SK-N-SH treated with all-trans-retinoic acid at 6 μM for 48 hours (cell line): ENCODE measurements at regions not wholly inside any gene's neighbourhood (a gene's known extent, or its start where the extent isn't known, plus 50 kb on each side); places are given as distances from the start of the nearest gene placed in this dataset.
A peak's percentile ranks its signal among the peaks of the same experiment; 100 is the strongest.

Experiments
- ATAC-seq: fragments of 200-7000 bp; cut with Tn5 transposase; 3 replicates; pipeline ENCODE4 v1.9.1; 2020; ENCODE audit warnings: mild to moderate bottlenecking, moderate library complexity
- ARNTL ChIP-seq: fragments of 450-650 bp; formaldehyde crosslinking; IDR thresholded peaks from 2 replicates; pipeline ENCODE4 v1.5.0; 2020; ENCODE audit warnings: low read depth, mild to moderate bottlenecking, moderate library complexity, borderline replicate concordance
- BACH2 ChIP-seq: fragments of 250-450 bp; sonication (Bioruptor Pico); IDR thresholded peaks from 2 replicates; pipeline ENCODE4 v1.9.0; 2021; ENCODE audit warnings: mild to moderate bottlenecking, borderline replicate concordance
- CSDC2 ChIP-seq: fragments of 250-450 bp; sonication (Bioruptor Pico); IDR thresholded peaks from 2 replicates; pipeline ENCODE4 v1.5.0; 2020; ENCODE audit warnings: mild to moderate bottlenecking, moderate library complexity
- ESRRG ChIP-seq: fragments of 250-450 bp; sonication (Bioruptor Pico); IDR thresholded peaks from 2 replicates; pipeline ENCODE4 v1.6.1; 2021; ENCODE audit warnings: mild to moderate bottlenecking
- GLIS3 ChIP-seq: fragments of 250-450 bp; sonication (Bioruptor Pico); IDR thresholded peaks from 2 replicates; pipeline ENCODE4 v1.5.0; 2020; ENCODE audit warnings: mild to moderate bottlenecking, moderate library complexity
- ISL1 ChIP-seq: fragments of 250-450 bp; sonication (Bioruptor Pico); IDR thresholded peaks from 2 replicates; pipeline ENCODE4 v2.1.2; 2022; ENCODE audit warnings: mild to moderate bottlenecking, moderate library complexity
- OSR1 ChIP-seq: fragments of 250-450 bp; sonication (Bioruptor Pico); IDR thresholded peaks from 2 replicates; pipeline ENCODE4 v1.8.0; 2022; ENCODE audit warnings: moderate library complexity, mild to moderate bottlenecking, inconsistent platforms
- PPARA ChIP-seq: fragments of 250-450 bp; sonication (Bioruptor Pico); IDR thresholded peaks from 2 replicates; pipeline ENCODE4 v1.5.0; 2020; ENCODE audit warnings: mild to moderate bottlenecking, borderline replicate concordance
- RARB ChIP-seq: fragments of 250-450 bp; sonication (Bioruptor Pico); IDR thresholded peaks from 2 replicates; pipeline ENCODE4 v1.8.0; 2021; ENCODE audit warnings: mild to moderate bottlenecking, moderate library complexity
- SNAI2 ChIP-seq: fragments of 250-450 bp; sonication (Bioruptor Pico); IDR thresholded peaks from 2 replicates; pipeline ENCODE4 v1.5.0; 2020; ENCODE audit warnings: mild to moderate bottlenecking, moderate library complexity
- TCF4 ChIP-seq: fragments of 250-450 bp; sonication (Bioruptor Pico); IDR thresholded peaks from 2 replicates; pipeline ENCODE4 v1.8.0; 2021; ENCODE audit warnings: mild to moderate bottlenecking, moderate library complexity, borderline replicate concordance
- TOX ChIP-seq: fragments of 250-450 bp; sonication (Bioruptor Pico); IDR thresholded peaks from 2 replicates; pipeline ENCODE4 v1.8.0; 2021; ENCODE audit warnings: mild to moderate bottlenecking, moderate library complexity, borderline replicate concordance
- ZC3H10 ChIP-seq: fragments of 250-450 bp; sonication (Bioruptor Pico); IDR thresholded peaks from 2 replicates; pipeline ENCODE4 v1.5.1; 2021; ENCODE audit warnings: mild to moderate bottlenecking, moderate library complexity
- ZFP3 ChIP-seq: fragments of 250-450 bp; sonication (Bioruptor Pico); IDR thresholded peaks from 2 replicates; pipeline ENCODE4 v1.5.0; 2020; ENCODE audit warnings: mild to moderate bottlenecking, moderate library complexity
- ZFP30 ChIP-seq: fragments of 450-650 bp; formaldehyde crosslinking; IDR thresholded peaks from 2 replicates; pipeline ENCODE4 v1.5.0; 2022; ENCODE audit warnings: mild to moderate bottlenecking, moderate library complexity
- ZNF565 ChIP-seq: fragments of 450-650 bp; formaldehyde crosslinking; conservative IDR thresholded peaks from 2 replicates; pipeline ENCODE4 v1.5.0; 2020; ENCODE audit warnings: low read depth, mild to moderate bottlenecking, moderate library complexity
- ZNF70 ChIP-seq: fragments of 450-650 bp; formaldehyde crosslinking; IDR thresholded peaks from 2 replicates; pipeline ENCODE4 v1.5.0; 2020; ENCODE audit warnings: mild to moderate bottlenecking, moderate library complexity
- ZNF8 ChIP-seq: fragments of 450-650 bp; formaldehyde crosslinking; IDR thresholded peaks from 2 replicates; pipeline ENCODE4 v1.5.0; 2020; ENCODE audit warnings: mild to moderate bottlenecking, moderate library complexity
- TF ChIP-seq, protein P1 (sequence below): fragments of 250-450 bp; sonication (Bioruptor Pico); IDR thresholded peaks from 2 replicates; pipeline ENCODE4 v1.8.0; 2021; ENCODE audit warnings: low read depth, mild to moderate bottlenecking, moderate library complexity, borderline replicate concordance
- TF ChIP-seq, protein P2 (sequence below): fragments of 250-450 bp; sonication (Bioruptor Pico); IDR thresholded peaks from 2 replicates; pipeline ENCODE4 v1.5.0; 2020; ENCODE audit warnings: mild to moderate bottlenecking, moderate library complexity
- TF ChIP-seq, protein P3 (sequence below): fragments of 250-450 bp; sonication (Bioruptor Pico); IDR thresholded peaks from 2 replicates; pipeline ENCODE4 v1.5.1; 2020; ENCODE audit warnings: low read depth, mild to moderate bottlenecking, moderate library complexity

DNA sequence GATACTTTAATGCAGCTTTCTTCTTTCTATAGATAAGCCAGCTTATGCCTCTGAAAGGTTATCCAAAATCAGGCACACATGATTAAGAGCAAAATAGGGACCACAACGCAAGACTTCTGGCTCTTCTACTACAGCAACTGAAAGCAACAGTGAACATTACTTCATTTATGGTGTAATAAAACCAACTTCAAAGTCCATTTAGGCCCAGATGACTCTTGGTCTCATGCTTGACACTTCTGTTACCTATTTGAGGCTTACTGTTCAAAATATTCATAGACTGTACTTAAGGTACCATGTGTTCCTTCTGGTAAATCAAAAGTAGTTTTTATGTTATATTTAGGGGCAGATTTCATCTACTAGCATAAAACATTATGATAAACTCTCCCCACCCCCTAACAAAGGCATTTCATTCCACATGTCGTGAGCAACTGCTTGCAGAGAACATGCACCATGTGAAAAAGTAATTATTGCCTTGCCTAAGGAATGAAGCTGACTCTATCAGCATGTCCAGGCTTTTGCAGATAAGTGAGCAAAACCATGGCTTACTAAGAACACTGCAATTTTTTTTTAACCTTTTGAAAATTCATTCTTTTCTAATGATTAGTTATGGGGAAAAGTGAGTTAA, 154.9 kb upstream of the ITGB1 start:
- ATAC-seq: peak; percentile 27
- TF ChIP-seq ZFP30 (CRISPR knock-in tag) (no peak), OSR1 (CRISPR knock-in tag) (no peak), TOX (CRISPR knock-in tag) (no peak)

DNA sequence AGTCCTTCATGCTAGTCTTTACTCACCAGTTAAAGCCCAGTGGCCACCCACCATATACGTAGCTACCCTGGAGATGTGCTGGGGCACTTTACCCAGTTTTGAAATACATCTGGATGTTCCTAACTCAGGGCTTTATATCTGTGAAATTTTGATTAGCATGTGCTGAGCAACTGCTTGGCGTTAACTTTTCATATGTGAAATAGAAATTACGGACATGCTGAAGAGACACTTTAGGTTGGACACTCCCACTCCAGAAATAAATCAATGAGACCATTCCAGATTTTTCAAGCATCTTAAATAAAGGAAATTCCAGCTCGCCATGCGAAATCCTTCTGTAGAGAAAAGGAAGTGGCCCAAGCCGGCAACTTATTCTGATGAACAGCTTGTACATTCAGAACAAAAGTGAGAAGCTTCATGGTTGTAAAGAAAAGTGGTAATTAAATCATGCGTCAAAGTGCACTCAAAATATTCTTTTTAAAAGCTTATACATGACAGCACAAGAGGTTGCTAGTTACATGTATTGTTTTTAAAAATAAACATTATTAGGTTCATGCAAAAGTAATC, 153.5 kb upstream of the ITGB1 start:
- ATAC-seq: no peak

DNA sequence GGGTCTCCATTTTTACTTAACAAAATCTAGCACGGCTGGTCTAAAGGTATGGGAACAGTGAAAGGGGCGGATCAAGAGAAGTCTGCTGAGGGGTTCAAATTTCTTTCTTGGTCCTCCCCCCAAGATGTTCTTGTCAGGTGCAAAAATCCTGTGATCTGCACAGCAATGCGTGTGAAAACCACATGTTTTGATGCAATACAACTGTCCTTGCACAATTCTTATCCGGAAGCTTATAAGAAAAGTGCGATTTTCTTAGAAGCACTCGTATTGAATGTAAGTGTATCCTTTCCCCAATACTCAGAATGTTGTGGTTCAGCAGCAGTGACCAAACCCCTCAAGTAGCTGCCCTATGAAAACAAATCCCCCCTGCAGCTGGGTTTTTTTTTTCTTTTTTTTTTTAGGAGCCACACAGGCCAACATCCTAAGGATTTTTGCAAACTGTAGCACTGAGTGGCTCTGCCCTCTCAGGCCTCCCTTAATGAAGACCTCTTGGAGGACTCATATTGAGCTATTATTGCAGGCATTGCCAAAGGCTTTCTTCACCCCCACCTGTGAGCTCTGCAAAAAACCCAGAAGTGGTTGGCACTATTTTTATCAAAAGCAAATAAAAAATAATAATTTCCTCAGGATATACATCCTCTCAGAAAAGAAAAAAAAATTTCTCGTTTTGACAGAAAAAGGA, 151.9 kb upstream of the ITGB1 start:
- ATAC-seq: no peak
- no peak for TF ChIP-seq TCF4
- TF ChIP-seq, protein P1, sequence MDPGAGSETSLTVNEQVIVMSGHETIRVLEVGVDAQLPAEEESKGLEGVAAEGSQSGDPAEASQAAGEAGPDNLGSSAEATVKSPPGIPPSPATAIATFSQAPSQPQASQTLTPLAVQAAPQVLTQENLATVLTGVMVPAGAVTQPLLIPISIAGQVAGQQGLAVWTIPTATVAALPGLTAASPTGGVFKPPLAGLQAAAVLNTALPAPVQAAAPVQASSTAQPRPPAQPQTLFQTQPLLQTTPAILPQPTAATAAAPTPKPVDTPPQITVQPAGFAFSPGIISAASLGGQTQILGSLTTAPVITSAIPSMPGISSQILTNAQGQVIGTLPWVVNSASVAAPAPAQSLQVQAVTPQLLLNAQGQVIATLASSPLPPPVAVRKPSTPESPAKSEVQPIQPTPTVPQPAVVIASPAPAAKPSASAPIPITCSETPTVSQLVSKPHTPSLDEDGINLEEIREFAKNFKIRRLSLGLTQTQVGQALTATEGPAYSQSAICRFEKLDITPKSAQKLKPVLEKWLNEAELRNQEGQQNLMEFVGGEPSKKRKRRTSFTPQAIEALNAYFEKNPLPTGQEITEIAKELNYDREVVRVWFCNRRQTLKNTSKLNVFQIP: no peak
- TF ChIP-seq ESRRG (CRISPR knock-in tag): no peak
- TF ChIP-seq SNAI2 (CRISPR knock-in tag): no peak
- TF ChIP-seq PPARA (CRISPR knock-in tag): no peak
- TF ChIP-seq, protein P2, sequence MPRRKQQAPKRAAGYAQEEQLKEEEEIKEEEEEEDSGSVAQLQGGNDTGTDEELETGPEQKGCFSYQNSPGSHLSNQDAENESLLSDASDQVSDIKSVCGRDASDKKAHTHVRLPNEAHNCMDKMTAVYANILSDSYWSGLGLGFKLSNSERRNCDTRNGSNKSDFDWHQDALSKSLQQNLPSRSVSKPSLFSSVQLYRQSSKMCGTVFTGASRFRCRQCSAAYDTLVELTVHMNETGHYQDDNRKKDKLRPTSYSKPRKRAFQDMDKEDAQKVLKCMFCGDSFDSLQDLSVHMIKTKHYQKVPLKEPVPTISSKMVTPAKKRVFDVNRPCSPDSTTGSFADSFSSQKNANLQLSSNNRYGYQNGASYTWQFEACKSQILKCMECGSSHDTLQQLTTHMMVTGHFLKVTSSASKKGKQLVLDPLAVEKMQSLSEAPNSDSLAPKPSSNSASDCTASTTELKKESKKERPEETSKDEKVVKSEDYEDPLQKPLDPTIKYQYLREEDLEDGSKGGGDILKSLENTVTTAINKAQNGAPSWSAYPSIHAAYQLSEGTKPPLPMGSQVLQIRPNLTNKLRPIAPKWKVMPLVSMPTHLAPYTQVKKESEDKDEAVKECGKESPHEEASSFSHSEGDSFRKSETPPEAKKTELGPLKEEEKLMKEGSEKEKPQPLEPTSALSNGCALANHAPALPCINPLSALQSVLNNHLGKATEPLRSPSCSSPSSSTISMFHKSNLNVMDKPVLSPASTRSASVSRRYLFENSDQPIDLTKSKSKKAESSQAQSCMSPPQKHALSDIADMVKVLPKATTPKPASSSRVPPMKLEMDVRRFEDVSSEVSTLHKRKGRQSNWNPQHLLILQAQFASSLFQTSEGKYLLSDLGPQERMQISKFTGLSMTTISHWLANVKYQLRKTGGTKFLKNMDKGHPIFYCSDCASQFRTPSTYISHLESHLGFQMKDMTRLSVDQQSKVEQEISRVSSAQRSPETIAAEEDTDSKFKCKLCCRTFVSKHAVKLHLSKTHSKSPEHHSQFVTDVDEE (CRISPR knock-in tag): no peak
- no peak for TF ChIP-seq ZNF8 (CRISPR knock-in tag)
- TF ChIP-seq BACH2 (CRISPR knock-in tag): no peak
- no peak for TF ChIP-seq ZC3H10 (CRISPR knock-in tag)
- TF ChIP-seq RARB (CRISPR knock-in tag): no peak
- TF ChIP-seq ARNTL (CRISPR knock-in tag): no peak
- TF ChIP-seq CSDC2 (CRISPR knock-in tag): no peak
- TF ChIP-seq, protein P3, sequence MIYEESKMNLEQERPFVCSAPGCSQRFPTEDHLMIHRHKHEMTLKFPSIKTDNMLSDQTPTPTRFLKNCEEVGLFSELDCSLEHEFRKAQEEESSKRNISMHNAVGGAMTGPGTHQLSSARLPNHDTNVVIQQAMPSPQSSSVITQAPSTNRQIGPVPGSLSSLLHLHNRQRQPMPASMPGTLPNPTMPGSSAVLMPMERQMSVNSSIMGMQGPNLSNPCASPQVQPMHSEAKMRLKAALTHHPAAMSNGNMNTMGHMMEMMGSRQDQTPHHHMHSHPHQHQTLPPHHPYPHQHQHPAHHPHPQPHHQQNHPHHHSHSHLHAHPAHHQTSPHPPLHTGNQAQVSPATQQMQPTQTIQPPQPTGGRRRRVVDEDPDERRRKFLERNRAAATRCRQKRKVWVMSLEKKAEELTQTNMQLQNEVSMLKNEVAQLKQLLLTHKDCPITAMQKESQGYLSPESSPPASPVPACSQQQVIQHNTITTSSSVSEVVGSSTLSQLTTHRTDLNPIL (CRISPR knock-in tag): no peak
- no peak for TF ChIP-seq ZFP30 (CRISPR knock-in tag)
- no peak for TF ChIP-seq ZFP3 (CRISPR knock-in tag)
- TF ChIP-seq ISL1: no peak
- TF ChIP-seq ZNF70 (CRISPR knock-in tag): no peak
- no peak for TF ChIP-seq ZNF565 (CRISPR knock-in tag)
- no peak for TF ChIP-seq TOX (CRISPR knock-in tag)

More for the DNA sequence above, 153.5 kb upstream of the ITGB1 start:
- TF ChIP-seq ZC3H10 (CRISPR knock-in tag) (no peak), ARNTL (CRISPR knock-in tag) (no peak), GLIS3 (CRISPR knock-in tag) (no peak), ISL1 (no peak), SNAI2 (CRISPR knock-in tag) (no peak), ZNF8 (CRISPR knock-in tag) (no peak), ZNF70 (CRISPR knock-in tag) (no peak)
- TF ChIP-seq, protein P1: no peak
